ENCODE measurements at regions not wholly inside any gene's neighbourhood (a gene's known extent, or its start where the extent isn't known, plus 50 kb on each side); places are given as distances from the start of the nearest gene placed in this dataset.

GRCh38 chr14:51368721-51369163, 128.7 kb downstream of the TMX1 start:
- TF ChIP-seq CTCF (IDR thresholded peaks at IDR 0.05; ENCODE audit: insufficient read depth, low read length, poor library complexity, severe bottlenecking) (no peak), EZH2phosphoT487 (conservative IDR thresholded peaks at IDR 0.05; ENCODE audit: low read length) (no peak)
